ENCODE measurements at regions not wholly inside any gene's neighbourhood (a gene's known extent, or its start where the extent isn't known, plus 50 kb on each side); places are given as distances from the start of the nearest gene placed in this dataset.
"Not testable (repeated sequence)": the region's sequence is repeated elsewhere in the genome, so short reads cannot be mapped to it uniquely, and the experiment has no call there.

DNA sequence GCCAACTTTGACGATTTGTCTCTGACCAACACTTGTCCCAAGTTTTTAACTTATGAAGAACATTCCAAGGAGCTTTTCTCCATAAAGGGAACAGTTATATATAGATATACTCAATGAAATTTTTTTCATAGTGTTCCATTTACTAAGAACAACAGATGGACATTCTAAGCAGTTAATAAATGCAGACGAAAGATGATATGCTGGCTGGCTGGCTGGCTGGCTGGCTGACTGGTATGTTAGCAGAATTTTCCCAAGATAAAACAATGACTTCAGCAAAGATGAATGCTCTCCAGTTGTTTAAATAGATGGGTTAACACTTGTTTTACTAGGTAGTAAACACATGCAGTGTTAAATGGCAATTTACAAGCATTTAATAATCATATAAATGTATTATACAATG lies 62.2 kb downstream of the SPANXN3 start:
- DNase-seq (ENCODE audit: low spot score) (no peak), ATAC-seq (no peak)
- intact Hi-C loops (cut with DNase I) = no loop called here

DNA sequence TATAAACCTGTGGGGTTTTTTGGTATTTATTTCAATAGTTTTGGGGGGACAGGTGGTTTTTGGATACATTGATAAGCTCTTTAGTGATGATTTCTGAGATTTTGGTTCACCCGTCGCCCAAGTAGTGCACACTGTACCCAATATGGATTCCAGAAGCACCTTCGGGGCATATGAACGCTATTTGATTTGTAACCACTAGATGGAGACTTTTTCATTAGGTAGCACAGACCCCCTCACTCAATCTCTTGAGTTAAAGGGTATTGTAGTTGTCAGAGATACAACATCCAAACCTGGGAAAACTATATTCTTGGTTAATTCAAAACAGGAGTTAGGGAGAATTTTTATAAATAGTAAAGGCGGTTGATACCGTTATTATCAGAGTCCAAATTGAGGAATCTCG lies 79.8 kb downstream of the SPANXN3 start:
- intact Hi-C loops (cut with DNase I) = no loop called here
- ATAC-seq (no peak), DNase-seq (ENCODE audit: low spot score) (no peak)

- no peak for ATAC-seq
- intact Hi-C loops (cut with DNase I) = no loop called here
Observed at GRCh38 chrX:143435916-143436315, 81.4 kb downstream of the SPANXN3 start.

GRCh38 chrX:143429811-143430210 lies 87.5 kb downstream of the SPANXN3 start:
- ATAC-seq (no peak), DNase-seq (ENCODE audit: low spot score) (no peak)
- intact Hi-C loops (cut with DNase I) = loop anchor here (5.0 kb wide), 1 partner anchor 952 kb away; no protein-coding TSS in a partner anchor

More at GRCh38 chrX:143435916-143436315, 81.4 kb downstream of the SPANXN3 start:
- no peak for DNase-seq (ENCODE audit: low spot score)

DNA sequence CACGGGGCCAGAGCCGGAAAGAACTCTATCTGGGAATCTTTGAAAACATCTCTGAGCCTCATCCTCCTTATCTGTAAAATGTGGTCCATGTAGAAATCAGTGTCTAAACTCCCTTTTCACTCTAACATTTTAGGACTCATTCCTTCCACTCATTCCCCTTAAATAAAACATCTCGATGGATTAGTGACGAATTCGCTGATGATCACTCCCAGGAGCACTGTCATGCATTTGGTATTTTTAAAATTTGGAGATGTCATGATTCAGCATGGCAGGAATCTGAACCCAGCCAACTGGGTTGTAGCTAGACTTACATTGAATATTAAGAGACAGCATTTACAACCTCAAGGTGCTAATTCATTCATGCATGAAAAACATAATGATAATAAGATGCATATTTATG lies 88.1 kb downstream of the SPANXN3 start:
- ATAC-seq (no peak), DNase-seq (ENCODE audit: low spot score) (no peak)
- intact Hi-C loops (cut with DNase I) = no loop called here

GRCh38 chrX:143401160-143401559 lies 116.1 kb downstream of the SPANXN3 start:
- ATAC-seq = no peak
- intact Hi-C loops (cut with DNase I) = no loop called here
- DNase-seq (ENCODE audit: low spot score) = no peak

DNA sequence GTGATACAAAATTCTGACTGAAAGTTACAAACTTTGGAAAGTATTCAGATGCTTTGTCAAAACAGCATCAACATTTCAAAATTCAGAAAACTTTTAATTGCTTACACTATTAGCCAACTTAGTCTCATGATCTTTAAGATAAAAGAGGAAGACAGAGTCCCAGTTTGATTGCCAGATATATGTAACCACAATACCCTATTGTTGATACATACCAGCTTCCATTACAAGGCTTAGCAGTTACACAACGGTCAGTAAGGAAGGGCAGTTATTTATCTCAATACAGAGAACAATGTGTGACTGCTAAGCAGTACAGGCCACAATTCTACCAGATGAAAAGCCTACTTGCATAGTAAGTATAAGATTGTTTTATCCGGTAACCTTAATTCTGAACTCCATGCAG lies 138.4 kb downstream of the SPANXN3 start:
- intact Hi-C loops (cut with DNase I) = no loop called here
- DNase-seq (ENCODE audit: low spot score) = no peak
- ATAC-seq = no peak

- ATAC-seq (no peak), DNase-seq (ENCODE audit: low spot score) (no peak)
- intact Hi-C loops (cut with DNase I) = no loop called here
Observed at GRCh38 chrX:143363419-143363818, 153.9 kb downstream of the SPANXN3 start.

GRCh38 chrX:143340190-143340589 lies 177.1 kb downstream of the SPANXN3 start:
- DNase-seq (ENCODE audit: low spot score) = no peak
- no peak for ATAC-seq
- intact Hi-C loops (cut with DNase I) = loop anchor here (10.0 kb wide), 1 partner anchor 1835 kb away; no protein-coding TSS in a partner anchor

DNA sequence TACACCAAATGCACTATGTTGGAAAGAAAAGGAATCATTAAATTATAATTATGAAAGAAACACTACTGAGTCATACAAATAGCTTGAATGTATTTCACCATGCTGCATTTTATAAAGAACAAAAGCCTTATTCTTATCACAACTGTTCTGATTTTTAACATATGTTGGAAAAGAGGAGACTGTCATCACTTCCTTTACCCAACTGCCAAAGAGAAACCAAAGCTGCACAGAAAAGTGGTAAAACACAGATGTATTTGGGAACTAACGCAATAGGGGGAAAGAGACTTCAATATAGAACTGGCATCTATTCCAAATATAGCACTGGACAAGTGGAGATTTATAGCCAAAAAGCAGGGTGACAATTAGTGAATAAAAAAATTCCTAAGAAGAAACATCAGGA lies 181.0 kb downstream of the SPANXN3 start:
- intact Hi-C loops (cut with DNase I) = no loop called here
- ATAC-seq = no peak
- no peak for DNase-seq (ENCODE audit: low spot score)

- no peak for DNase-seq (ENCODE audit: low spot score)
- ATAC-seq = no peak
- intact Hi-C loops (cut with DNase I) = no loop called here
Observed at GRCh38 chrX:143319526-143319925, 197.7 kb downstream of the SPANXN3 start.

DNA sequence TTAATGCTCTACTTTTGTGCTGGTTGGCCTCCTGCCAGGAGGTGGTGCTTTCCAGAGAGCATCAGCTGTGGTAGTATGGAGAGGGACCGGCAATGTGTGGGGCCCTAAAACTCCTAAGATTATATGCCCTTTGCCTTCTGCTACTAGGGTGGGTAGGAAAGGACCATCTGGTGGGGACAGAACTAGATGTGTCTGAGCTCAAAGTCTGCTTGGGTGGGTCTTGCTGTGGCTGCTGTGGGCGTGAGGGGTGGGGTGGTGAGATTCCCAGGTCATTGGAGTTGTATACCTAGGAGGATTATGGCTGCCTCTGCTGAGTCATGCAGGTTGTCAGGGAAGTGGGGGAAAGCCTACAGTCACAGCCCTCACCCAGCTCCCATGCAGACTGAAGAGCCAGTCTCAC lies 198.4 kb downstream of the SPANXN3 start:
- ATAC-seq; intact Hi-C loops (cut with DNase I); DNase-seq (ENCODE audit: low spot score): not testable (repeated sequence)

- intact Hi-C loops (cut with DNase I) = no loop called here
- DNase-seq (ENCODE audit: low spot score) (no peak), ATAC-seq (no peak)
Observed at GRCh38 chrX:143306991-143307937, 210.0 kb downstream of the SPANXN3 start.

GRCh38 chrX:143304518-143304917 lies 212.8 kb downstream of the SPANXN3 start:
- intact Hi-C loops (cut with DNase I) = no loop called here
- no peak for DNase-seq (ENCODE audit: low spot score)
- no peak for ATAC-seq

DNA sequence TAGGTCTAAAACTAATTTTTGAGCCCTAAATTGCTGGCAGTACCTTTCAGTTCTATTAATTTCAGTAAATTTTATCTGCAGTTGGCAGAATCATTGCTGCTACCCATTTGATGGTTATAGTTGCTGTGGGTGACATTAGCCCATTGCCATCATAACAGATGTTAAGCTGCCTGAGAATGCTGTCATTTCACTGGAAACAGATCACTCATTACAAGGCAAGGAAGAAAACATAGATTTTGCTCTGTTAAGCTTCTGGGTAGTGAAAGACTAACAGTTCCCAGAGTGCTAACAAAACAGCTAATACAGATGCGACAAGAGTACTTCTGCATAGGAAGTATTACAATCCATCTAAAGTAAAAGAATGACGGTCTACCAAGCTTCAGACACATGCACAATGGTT lies 213.2 kb downstream of the SPANXN3 start:
- intact Hi-C loops (cut with DNase I) = no loop called here
- DNase-seq (ENCODE audit: low spot score) (no peak), ATAC-seq (no peak)

GRCh38 chrX:143298663-143299241 lies 218.5 kb downstream of the SPANXN3 start:
- DNase-seq (ENCODE audit: low spot score) (no peak), ATAC-seq (no peak)
- intact Hi-C loops (cut with DNase I) = no loop called here

DNA sequence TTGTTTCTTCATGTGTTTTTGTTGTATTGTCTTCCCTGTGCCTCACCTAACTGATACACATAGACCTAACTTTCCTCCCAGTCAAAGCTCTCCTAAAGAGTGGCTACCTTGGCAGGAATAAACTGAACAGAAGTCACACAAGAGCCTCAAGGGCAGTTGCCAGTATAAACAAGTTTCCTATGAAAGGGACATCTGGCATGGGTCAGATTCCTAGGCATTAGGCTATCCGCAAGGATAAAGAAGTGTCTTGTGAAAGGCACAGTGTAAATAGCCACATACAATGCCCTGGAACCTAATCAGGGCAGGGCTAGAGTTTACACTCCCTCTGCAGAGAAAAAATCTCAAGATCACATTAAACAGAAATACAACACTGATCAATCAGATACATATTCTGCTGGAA lies 220.8 kb downstream of the SPANXN3 start:
- ATAC-seq = no peak
- DNase-seq (ENCODE audit: low spot score) = no peak

GRCh38 chrX:143287236-143287635 lies 230.0 kb downstream of the SPANXN3 start:
- intact Hi-C loops (cut with DNase I) = no loop called here
- DNase-seq (ENCODE audit: low spot score) = no peak
- no peak for ATAC-seq

More for the DNA sequence above, 220.8 kb downstream of the SPANXN3 start:
- intact Hi-C loops (cut with DNase I) = no loop called here

DNA sequence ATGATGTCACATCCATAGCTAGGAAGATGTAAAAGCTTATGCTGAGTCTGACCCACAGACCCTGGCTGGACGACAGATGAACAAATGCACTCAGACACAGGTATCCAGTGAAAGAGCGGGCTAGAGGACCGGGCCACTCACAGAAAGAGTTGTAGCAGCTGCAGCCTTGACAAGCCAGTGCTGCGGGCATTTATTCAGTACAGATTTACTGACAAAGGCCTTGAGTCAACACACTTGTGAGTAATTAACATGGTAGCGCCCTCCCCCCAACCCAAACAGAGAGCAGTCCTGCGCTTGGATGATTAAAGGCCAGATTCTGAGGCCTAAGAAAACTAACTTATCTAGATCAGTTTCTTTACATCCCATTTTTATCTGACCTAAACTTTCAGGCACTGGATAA lies 244.6 kb downstream of the SPANXN4 start:
- DNase-seq (ENCODE audit: low spot score) (no peak), ATAC-seq (no peak)
- intact Hi-C loops (cut with DNase I) = no loop called here

GRCh38 chrX:143244593-143244992 lies 218.9 kb downstream of the SPANXN4 start:
- not testable (repeated sequence) for DNase-seq (ENCODE audit: low spot score); ATAC-seq
- intact Hi-C loops (cut with DNase I) = loop anchor here (10.0 kb wide), 1 partner anchor 1020 kb away; no protein-coding TSS in a partner anchor

Data from sciatic nerve (tissue), 2 donors.